ENCODE measurements at regions not wholly inside any gene's neighbourhood (a gene's known extent, or its start where the extent isn't known, plus 50 kb on each side); places are given as distances from the start of the nearest gene placed in this dataset.

GRCh38 chr17:70290770-70291169 is 121.4 kb downstream of the KCNJ2 start:
- TF ChIP-seq CTCF (IDR thresholded peaks at IDR 0.05) (no peak), JUN (CRISPR knock-in tag; IDR thresholded peaks at IDR 0.05) (no peak), SMAD4 (CRISPR knock-in tag; IDR thresholded peaks at IDR 0.05) (no peak), CBFB (CRISPR knock-in tag; IDR thresholded peaks at IDR 0.05; ENCODE audit: low read depth) (no peak), TP53 (CRISPR knock-in tag; IDR thresholded peaks at IDR 0.05) (no peak), NR2C2 (CRISPR knock-in tag; IDR thresholded peaks at IDR 0.05) (no peak), HMGA2 (CRISPR knock-in tag; IDR thresholded peaks at IDR 0.05) (no peak), IRF2 (CRISPR knock-in tag; IDR thresholded peaks at IDR 0.05; ENCODE audit: borderline replicate concordance, low read depth) (no peak), FOXP1 (CRISPR knock-in tag; IDR thresholded peaks at IDR 0.05; ENCODE audit: borderline replicate concordance) (no peak), CREM (CRISPR knock-in tag; IDR thresholded peaks at IDR 0.05) (no peak), ATF2 (CRISPR knock-in tag; IDR thresholded peaks at IDR 0.05; ENCODE audit: borderline replicate concordance, low read depth) (no peak), USF2 (CRISPR knock-in tag; IDR thresholded peaks at IDR 0.05) (no peak), KAT7 (CRISPR knock-in tag; IDR thresholded peaks at IDR 0.05; ENCODE audit: borderline replicate concordance) (no peak)
